ENCODE measurements at regions not wholly inside any gene's neighbourhood (a gene's known extent, or its start where the extent isn't known, plus 50 kb on each side); places are given as distances from the start of the nearest gene placed in this dataset.

DNA sequence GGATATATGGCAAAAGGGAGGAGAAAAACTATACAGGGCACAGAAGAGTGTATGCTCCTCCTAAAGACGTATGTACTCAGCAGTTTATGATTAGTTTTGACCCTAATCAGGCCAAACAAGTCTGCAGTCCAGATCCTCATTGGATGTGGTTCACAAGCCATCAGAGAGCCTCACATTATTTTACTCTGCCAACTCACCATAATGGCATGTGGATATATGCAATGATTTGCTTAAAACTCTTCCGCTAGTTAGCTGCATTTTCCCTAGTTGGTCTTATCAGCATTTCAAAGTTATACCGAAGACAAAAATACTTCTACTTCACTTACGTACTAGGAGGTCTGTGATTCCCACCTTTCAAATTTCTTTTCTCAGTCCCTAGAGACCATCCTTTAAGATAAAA, 198.4 kb downstream of the CMPK2 start:
- DNase-seq (ENCODE audit: low read depth): no peak

DNA sequence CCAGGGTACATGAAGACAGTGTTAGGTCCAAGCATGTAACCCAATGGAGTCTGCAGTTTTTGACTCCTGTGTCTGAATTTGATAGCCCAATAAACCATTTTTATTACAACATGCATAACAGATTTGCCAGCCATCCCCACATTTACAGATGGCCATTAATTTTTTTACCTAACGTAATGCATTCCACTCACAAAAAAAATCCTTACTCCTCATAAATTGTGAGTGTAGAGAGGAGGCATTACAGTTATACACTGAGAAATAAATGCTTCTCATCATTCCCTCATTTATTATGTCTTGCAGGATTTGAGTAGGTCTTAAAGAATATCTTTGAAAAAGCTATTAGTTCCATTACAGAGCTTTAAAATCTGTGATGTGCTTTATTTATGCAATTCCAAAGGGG, 193.8 kb downstream of the CMPK2 start:
- no peak for DNase-seq (ENCODE audit: low read depth)

GRCh38 chr2:6674381-6674780, 191.3 kb downstream of the CMPK2 start:
- no peak for DNase-seq (ENCODE audit: low read depth)

- no peak for DNase-seq (ENCODE audit: low read depth)
Observed at GRCh38 chr2:6675791-6676190, 189.9 kb downstream of the CMPK2 start.

DNA sequence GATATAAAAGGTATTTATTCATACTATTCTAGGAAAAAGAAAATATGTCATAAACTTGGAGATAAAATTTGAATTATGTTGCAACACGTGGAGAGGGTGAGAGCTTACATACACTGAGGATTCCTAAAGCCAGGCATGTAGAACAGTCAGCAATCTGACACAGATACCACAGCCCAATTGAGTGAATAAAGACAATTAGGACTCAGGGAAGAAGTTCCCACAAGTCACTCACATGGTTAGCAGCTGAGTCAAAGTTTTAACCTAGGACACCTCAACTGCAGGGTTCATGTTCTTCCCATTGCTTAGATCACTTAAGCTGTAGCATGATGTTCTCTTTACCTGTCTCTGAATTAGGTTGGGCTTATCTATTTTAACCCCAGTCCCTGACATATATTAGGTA, 189.5 kb downstream of the CMPK2 start:
- DNase-seq (ENCODE audit: low read depth): no peak

GRCh38 chr2:6676776-6677175, 188.9 kb downstream of the CMPK2 start:
- DNase-seq (ENCODE audit: low read depth): no peak

DNA sequence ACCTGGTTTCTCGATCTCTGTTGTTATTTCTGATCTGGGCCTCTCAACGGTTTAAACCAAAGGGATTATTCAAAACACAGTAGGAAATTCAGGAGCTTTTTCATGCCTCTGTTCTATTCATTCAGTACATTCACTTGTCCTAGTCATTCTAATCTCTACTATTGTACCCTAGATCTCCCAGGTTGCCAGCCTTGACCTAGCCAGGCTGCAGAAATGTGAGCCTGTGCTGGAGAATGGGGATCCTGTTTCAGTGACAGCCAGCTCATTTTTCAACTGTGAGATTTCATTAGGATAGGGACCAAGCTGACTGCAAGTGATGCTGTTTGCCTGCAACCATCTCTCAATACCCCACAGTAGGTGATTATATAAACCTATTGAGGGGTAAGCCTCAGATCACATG, 186.2 kb downstream of the CMPK2 start:
- no peak for DNase-seq (ENCODE audit: low read depth)

DNA sequence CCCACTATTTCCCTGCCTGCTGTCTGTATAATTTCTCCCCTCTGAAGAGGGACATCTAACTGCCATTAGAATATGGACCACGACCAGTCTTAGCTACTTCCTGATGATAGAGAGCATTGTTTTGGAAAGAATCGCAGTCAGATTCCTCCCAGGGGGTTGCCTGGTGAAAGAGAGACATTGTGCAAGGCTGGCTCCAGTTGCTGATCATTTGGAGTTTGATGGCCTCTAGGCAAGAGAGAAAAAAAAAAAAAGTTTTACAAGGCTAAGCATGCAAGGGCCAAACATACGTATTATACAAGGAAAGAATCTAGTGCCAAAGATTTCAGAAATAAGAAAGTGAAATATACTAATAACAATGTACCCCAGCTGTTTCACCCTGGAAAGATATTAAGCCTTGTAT, 182.2 kb downstream of the CMPK2 start:
- no peak for DNase-seq (ENCODE audit: low read depth)

- no peak for DNase-seq (ENCODE audit: low read depth)
Observed at GRCh38 chr2:6685447-6685846, 180.3 kb downstream of the CMPK2 start.

DNA sequence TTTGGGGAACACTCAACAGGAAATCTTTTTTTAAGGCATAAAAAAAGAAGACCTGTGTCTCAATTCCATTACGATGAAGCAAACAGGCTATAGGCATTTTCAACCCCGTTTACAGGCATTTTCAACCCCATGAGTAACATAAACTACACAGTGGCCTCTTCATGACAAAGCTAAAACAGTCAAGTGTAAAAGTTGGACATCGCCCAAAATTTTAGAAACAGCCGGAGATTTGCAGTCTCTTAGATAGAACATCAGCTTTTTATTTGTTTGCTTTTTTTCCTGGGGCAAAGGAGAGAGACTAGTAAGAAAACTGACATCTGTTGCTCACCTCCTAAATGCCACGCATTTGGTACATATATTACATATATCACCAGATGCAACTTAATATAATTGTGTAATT, 173.7 kb downstream of the CMPK2 start:
- no peak for DNase-seq (ENCODE audit: low read depth)

GRCh38 chr2:6692819-6693218, 172.9 kb downstream of the CMPK2 start:
- DNase-seq (ENCODE audit: low read depth): no peak

GRCh38 chr2:6694555-6694954, 171.2 kb downstream of the CMPK2 start:
- DNase-seq (ENCODE audit: low read depth): no peak

DNA sequence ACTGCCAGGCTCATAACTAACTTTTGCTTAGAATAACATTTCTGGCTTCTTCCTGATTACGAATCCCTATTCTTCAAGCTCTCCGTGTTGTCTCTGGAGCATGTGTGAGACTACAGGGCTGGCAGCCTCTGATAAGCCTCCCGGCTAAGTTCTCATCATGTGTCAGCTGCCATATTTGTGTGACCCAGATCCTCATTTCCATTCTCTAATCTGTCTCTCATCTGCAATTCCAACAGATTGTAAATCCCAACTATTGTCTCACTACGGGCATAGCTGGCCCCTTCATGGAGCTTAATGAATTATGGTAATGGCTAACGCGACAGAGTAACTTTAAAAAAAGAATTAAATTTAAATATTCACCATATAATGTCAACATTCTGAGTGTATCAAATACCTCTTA, 165.4 kb downstream of the CMPK2 start:
- DNase-seq (ENCODE audit: low read depth): no peak

GRCh38 chr2:6704077-6704476, 161.6 kb downstream of the CMPK2 start:
- no peak for DNase-seq (ENCODE audit: low read depth)

DNA sequence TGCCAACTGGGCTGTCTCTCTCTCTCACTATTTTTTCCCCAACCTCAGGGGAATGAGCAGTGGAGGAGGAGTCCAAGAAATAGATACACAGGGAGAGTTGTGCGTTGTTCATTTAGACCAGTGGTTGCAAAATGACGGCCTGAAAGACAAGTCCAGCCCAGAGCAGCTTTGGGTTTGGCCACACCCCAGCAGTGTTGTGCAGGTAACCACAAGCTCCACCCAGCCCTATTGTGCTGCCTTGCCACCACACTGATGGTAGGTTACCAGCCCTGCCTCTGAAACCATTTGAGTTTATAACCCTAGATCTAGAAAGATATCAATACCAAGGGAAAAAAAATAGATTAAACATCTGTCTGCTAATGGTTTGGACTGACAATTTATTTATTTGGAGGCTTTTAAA, 144.3 kb downstream of the CMPK2 start:
- DNase-seq (ENCODE audit: low read depth): no peak

DNA sequence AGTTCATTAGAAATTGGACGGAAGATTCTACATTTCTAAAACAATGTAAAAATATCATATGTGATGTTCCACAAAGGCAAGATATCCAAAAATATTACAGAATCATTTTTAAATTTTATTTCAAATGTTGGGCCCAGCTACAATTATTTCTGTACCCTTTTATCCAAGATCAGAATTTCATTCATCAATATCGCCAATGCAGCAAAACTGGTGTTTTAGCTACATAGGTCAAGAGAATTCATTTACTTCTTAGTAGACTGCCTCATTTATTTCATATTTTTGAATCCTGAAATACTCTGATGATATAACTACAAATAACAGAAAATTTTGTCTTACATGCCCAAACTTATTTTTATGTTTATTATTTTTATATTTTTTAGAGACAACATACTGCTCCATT, 143.1 kb downstream of the CMPK2 start:
- DNase-seq (ENCODE audit: low read depth): no peak

GRCh38 chr2:6723865-6724604, 141.7 kb downstream of the CMPK2 start:
- DNase-seq (ENCODE audit: low read depth): no peak

DNA sequence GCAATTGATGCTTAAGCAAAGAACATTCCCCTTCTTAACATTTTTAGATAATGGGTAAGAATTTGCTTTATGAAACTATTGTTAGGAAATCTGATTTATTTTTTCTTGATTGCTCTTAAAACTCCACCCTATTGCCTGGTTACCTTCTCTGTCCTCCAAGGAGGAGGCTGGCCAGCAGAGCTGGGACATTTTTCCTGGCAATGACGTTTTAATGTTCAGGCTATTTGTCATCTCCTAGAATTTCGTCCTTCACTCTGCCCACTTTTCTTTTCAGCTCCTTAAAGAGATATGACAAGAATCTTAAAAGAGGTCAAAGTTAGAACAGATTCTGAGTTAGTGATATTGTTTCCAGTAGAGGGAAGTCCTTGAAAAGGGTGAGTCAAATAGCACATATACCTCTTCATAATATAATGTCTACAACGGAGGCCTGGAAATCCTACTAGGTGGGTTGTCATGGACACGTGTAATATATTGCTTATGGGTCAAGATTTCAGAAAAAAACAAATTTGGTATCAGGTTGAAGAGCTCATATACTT, 141.0 kb downstream of the CMPK2 start:
- DNase-seq (ENCODE audit: low read depth): no peak

GRCh38 chr2:6728156-6728555, 137.6 kb downstream of the CMPK2 start:
- DNase-seq (ENCODE audit: low read depth): no peak

DNA sequence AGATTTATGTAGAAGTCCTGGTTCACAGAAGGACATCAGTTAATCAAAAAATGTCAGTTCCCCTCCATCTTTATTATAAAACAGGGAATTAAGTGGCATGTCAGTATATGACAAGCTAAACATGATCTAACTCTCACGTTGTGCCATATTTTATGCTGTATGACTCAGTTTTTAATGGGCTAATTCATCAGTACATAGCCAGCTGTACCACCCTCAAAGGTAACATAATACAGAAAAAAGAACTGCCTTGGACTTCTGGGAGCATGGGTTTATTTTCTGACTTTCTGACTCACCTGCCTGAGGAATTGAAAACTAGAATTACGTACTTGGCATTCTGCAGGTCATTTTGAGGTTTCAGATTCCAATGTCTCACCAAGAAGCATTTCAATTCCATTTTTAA, 135.7 kb downstream of the CMPK2 start:
- no peak for DNase-seq (ENCODE audit: low read depth)

DNA sequence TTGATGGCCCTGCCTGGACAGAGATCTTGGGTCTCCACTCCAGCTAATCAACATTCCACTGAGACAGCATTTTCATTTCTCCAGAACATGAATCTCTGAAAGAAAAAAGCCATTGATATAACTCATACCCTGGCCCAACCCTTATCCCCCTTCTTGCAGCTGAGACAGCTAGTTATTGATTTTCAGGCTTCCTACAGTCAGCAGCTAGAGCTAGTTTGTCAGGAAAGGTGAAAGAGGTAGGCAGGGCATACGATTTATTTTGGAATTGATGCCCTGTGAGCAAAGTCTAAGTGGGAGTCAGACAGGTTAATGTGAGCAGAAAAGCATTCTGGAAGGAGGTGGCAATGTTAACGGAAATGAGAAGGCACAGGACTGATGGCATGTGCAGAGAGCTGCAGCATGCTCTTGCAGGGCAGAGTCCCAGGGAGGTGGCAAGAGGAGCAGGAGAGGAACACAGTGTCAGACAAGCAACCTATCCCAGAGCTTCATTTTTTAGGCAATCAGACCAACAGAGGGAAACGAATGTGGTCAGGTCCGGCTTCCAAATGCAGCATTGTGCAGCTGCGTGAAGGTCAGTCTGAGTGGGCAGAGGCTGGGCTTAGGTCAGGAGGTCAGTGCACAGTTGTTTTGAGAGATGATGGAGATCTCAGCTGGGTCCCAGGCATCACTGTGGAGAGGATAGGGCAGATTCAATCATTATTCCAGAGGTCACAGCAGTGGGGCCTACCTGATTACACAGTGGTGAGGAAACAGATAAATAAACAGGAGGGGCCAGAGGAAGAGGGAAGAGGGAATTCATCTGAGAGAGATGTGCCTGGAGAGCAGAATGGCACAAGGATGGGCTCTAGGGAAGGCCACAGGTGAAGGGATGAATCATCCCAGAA, 134.8 kb downstream of the CMPK2 start:
- no peak for DNase-seq (ENCODE audit: low read depth)

DNA sequence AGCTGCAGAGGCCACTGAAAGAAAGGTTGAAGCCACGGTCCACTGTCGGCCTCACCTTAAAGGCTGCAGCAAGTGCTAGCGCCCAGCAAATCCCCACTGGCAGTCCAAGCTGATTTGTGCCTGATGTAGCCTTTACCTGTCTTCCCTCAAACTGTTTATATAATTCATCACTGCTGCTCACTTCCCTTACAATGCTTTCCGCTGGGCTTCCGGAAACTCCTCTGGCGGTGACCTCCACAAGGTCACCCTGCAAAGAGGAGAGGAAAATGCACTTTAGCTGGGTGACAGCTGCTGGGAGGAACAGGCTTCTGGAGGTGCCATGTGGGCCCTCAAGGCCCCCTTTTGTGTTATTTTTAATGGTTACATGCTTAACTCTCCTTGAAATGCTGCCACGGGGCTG, 126.2 kb downstream of the CMPK2 start:
- DNase-seq (ENCODE audit: low read depth): no peak

DNA sequence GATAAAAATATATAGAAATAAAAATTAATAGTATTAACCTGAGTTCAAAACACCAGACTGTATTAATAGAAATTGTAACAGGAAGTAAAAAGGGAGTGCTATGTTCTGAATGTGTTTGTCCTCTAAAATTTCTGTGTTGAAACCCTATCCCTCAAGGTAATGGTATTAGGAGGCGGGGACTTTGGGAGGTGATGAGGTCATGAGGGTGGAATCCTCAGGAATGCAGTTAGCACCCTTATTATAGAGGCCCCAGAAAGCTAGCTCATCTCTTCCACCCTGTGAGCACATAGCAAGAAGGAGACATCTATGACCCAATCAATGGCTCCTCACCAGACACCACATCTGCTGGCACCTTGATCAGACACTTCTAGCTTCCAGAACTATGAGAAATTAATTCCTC, 124.5 kb downstream of the CMPK2 start:
- DNase-seq (ENCODE audit: low read depth): no peak
